ENCODE measurements at regions not wholly inside any gene's neighbourhood (a gene's known extent, or its start where the extent isn't known, plus 50 kb on each side); places are given as distances from the start of the nearest gene placed in this dataset.

DNA sequence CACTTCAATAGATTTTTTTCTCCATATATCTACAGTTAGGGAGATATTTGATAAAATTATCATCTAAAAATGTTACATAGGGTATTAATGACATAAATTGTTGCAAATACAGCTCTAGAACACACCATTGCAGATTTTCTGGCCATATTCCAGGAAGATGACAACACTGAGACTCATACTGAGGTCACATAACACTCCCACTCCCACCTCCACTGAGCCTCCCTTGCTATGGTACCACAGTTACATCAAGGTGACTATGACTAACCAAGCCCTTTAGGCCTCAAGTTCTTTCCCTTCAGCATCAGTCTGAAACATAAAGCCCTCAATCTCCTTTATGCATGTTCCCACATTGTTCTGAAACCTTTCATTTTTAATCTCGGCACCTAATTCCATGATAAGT is 932.0 kb upstream of the IGFBP7 start:
- intact Hi-C loops (cut with micrococcal nuclease; ENCODE audit: unreplicated experiment): no loop called here

DNA sequence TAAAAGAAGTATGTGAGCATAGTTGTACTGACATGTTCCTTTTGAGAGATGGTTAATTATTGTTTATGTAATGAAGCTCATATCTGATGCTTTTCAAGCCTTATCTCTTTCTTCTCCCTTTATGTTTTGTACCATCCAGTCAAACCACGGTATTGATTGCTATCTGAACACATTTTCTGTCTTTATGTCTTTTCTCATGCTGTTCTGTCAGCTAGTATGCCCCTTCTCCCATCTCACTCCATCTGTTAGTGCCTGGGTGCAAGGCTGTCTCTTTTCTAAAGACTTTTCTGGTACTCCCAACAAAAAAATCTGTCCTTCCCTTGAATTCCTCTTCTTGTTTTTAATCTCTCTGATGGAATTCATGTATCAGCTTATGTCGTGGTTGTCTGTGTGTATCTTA is 883.8 kb upstream of the IGFBP7 start:
- BruUV-seq (replicated peaks): no TSS peak
- Mint-ChIP-seq H3K27me3 (ENCODE audit: unreplicated experiment) (no peaks in the 10 kb centered on the region), H3K4me1 (ENCODE audit: low read depth, unreplicated experiment) (no peaks in the 10 kb centered on the region), H3K4me3 (ENCODE audit: low read depth, unreplicated experiment) (no peak overlapping the region), H3K9me3 (ENCODE audit: low read depth, unreplicated experiment) (peaks cover 5% of the 10 kb centered on the region), H3K36me3 (ENCODE audit: insufficient read depth, unreplicated experiment) (no peaks in the 10 kb centered on the region), H3K27ac (ENCODE audit: unreplicated experiment) (no peak overlapping the region)
- DNase-seq: no peak
- intact Hi-C loops (cut with micrococcal nuclease; ENCODE audit: unreplicated experiment): no loop called here
- CTCF ChIA-PET: no interaction called here
- TF ChIP-seq, protein P1, sequence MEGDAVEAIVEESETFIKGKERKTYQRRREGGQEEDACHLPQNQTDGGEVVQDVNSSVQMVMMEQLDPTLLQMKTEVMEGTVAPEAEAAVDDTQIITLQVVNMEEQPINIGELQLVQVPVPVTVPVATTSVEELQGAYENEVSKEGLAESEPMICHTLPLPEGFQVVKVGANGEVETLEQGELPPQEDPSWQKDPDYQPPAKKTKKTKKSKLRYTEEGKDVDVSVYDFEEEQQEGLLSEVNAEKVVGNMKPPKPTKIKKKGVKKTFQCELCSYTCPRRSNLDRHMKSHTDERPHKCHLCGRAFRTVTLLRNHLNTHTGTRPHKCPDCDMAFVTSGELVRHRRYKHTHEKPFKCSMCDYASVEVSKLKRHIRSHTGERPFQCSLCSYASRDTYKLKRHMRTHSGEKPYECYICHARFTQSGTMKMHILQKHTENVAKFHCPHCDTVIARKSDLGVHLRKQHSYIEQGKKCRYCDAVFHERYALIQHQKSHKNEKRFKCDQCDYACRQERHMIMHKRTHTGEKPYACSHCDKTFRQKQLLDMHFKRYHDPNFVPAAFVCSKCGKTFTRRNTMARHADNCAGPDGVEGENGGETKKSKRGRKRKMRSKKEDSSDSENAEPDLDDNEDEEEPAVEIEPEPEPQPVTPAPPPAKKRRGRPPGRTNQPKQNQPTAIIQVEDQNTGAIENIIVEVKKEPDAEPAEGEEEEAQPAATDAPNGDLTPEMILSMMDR (IDR thresholded peaks at IDR 0.05; ENCODE audit: unreplicated experiment): no peak

More for the DNA sequence above, 932.0 kb upstream of the IGFBP7 start:
- Mint-ChIP-seq H3K27me3 (ENCODE audit: unreplicated experiment) (no peaks in the 10 kb centered on the region), H3K27ac (ENCODE audit: unreplicated experiment) (no peak overlapping the region), H3K9me3 (ENCODE audit: low read depth, unreplicated experiment) (peaks cover 15% of the 10 kb centered on the region), H3K4me1 (ENCODE audit: low read depth, unreplicated experiment) (no peaks in the 10 kb centered on the region), H3K36me3 (ENCODE audit: insufficient read depth, unreplicated experiment) (no peaks in the 10 kb centered on the region), H3K4me3 (ENCODE audit: low read depth, unreplicated experiment) (no peak overlapping the region)
- no peak for DNase-seq
- TF ChIP-seq, protein P1 (IDR thresholded peaks at IDR 0.05; ENCODE audit: unreplicated experiment): no peak
- CTCF ChIA-PET: no interaction called here
- BruUV-seq (replicated peaks): no TSS peak

DNA sequence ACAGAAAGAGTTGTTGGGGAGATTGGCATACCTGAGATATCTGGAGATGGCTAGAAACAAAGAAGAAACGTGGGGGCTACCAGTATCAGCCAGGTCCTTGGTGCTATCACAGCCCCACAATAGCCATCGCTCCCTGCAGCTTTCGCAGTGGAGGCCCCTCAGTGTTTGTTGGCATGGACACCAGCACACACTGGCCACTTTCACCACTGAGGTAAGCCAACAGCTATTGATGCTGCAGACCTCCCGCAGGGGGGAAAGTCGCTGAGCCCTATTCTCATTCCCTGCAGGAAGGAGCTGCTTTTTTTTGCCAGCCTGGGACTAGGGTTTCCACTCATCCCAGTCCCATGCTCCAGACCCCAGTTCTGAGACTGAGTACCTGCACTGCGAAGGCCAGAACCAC is 879.2 kb upstream of the IGFBP7 start:
- no peaks in the 10 kb centered on the region for H3K4me1 Mint-ChIP-seq (ENCODE audit: low read depth, unreplicated experiment)

DNA sequence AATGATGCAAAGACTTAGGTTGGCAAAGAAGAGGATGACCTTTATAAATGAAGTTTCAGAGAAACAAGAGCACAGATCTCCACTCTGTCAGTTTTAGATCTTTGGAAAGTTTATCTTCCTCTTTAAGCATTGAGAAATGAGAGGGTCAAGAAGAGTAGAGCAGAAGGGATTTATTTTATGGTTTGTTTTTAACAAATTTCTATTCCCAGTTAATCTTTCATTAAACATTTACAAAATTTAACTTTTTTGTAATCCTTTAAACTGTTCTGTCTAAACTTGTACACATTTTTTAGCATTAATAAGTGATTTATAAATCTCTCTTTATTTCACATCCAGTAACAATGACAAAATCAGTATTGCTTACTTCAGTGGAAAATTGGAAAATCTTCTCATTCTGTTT is 875.0 kb upstream of the IGFBP7 start:
- Mint-ChIP-seq H3K27me3 (ENCODE audit: unreplicated experiment) (no peaks in the 10 kb centered on the region), H3K4me1 (ENCODE audit: low read depth, unreplicated experiment) (no peaks in the 10 kb centered on the region), H3K4me3 (ENCODE audit: low read depth, unreplicated experiment) (no peak overlapping the region), H3K36me3 (ENCODE audit: insufficient read depth, unreplicated experiment) (no peaks in the 10 kb centered on the region), H3K27ac (ENCODE audit: unreplicated experiment) (no peak overlapping the region), H3K9me3 (ENCODE audit: low read depth, unreplicated experiment) (no peaks in the 10 kb centered on the region)
- no TSS peak for BruUV-seq (replicated peaks)
- intact Hi-C loops (cut with micrococcal nuclease; ENCODE audit: unreplicated experiment): no loop called here
- TF ChIP-seq, protein P1 (IDR thresholded peaks at IDR 0.05; ENCODE audit: unreplicated experiment): no peak
- CTCF ChIA-PET: no interaction called here
- no peak for DNase-seq

More for the DNA sequence above, 879.2 kb upstream of the IGFBP7 start:
- H3K27ac Mint-ChIP-seq (ENCODE audit: unreplicated experiment): no peak overlapping the region
- no peaks in the 10 kb centered on the region for H3K27me3 Mint-ChIP-seq (ENCODE audit: unreplicated experiment)
- H3K36me3 Mint-ChIP-seq (ENCODE audit: insufficient read depth, unreplicated experiment): no peaks in the 10 kb centered on the region
- intact Hi-C loops (cut with micrococcal nuclease; ENCODE audit: unreplicated experiment): no loop called here
- CTCF ChIA-PET: no interaction called here
- peaks cover 3% of the 10 kb centered on the region for H3K9me3 Mint-ChIP-seq (ENCODE audit: low read depth, unreplicated experiment)
- DNase-seq: no peak
- TF ChIP-seq, protein P1 (IDR thresholded peaks at IDR 0.05; ENCODE audit: unreplicated experiment): no peak
- no TSS peak for BruUV-seq (replicated peaks)
- H3K4me3 Mint-ChIP-seq (ENCODE audit: low read depth, unreplicated experiment): no peak overlapping the region

DNA sequence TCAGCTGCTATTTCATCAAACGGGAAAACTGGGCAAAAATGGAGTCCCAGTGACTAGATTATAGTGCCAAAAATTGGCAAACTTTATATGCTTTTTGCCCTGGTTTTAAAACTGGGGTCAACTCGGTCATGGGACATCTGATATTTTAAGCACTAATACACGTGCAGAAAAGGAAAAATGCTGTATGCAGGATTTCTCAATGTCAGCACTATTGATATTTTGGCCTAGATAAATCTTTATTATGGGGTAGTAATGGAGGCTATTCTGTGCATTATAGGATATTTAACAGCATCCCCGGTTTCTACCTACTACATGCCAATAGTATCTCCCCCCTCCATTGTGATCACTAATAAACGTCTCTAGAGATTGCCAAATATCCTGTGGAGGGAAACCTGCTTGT is 870.9 kb upstream of the IGFBP7 start:
- CTCF ChIA-PET: no interaction called here
- no peaks in the 10 kb centered on the region for H3K36me3 Mint-ChIP-seq (ENCODE audit: insufficient read depth, unreplicated experiment)
- intact Hi-C loops (cut with micrococcal nuclease; ENCODE audit: unreplicated experiment): no loop called here
- H3K27ac Mint-ChIP-seq (ENCODE audit: unreplicated experiment): no peak overlapping the region
- TF ChIP-seq, protein P1 (IDR thresholded peaks at IDR 0.05; ENCODE audit: unreplicated experiment): no peak
- H3K27me3 Mint-ChIP-seq (ENCODE audit: unreplicated experiment): no peaks in the 10 kb centered on the region
- BruUV-seq (replicated peaks): no TSS peak
- no peak overlapping the region for H3K4me3 Mint-ChIP-seq (ENCODE audit: low read depth, unreplicated experiment)
- DNase-seq: no peak
- H3K4me1 Mint-ChIP-seq (ENCODE audit: low read depth, unreplicated experiment): no peaks in the 10 kb centered on the region
- peaks cover 3% of the 10 kb centered on the region for H3K9me3 Mint-ChIP-seq (ENCODE audit: low read depth, unreplicated experiment)

Data from Calu3 (cell line).